H9 (cell line): ENCODE measurements at regions not wholly inside any gene's neighbourhood (a gene's known extent, or its start where the extent isn't known, plus 50 kb on each side); places are given as distances from the start of the nearest gene placed in this dataset.

Experiments used
- DNase-seq: peaks from one replicate; pipeline ENCODE4 v3.0.0-alpha.2; 2017
- H2AFZ ChIP-seq: one replicate; pipeline ENCODE4 v1.6.1; 2013; ENCODE audit warnings: mild to moderate bottlenecking, low read length, control low read depth, moderate library complexity
- H2AK5ac ChIP-seq: 2 replicates; pipeline ENCODE4 v1.6.1; 2013; ENCODE audit warnings: low read length, control low read depth, mixed read lengths; ENCODE audit not compliant: insufficient read length
- H2BK120ac ChIP-seq: one replicate; pipeline ENCODE4 v1.6.1; 2013; ENCODE audit warnings: low read depth, mild to moderate bottlenecking, low read length, control low read depth, inconsistent platforms; ENCODE audit not compliant: poor library complexity, severe bottlenecking
- H2BK12ac ChIP-seq: 2 replicates; pipeline ENCODE4 v1.6.1; 2013; ENCODE audit warnings: low read length, control low read depth, mixed read lengths, low read depth; ENCODE audit not compliant: insufficient read length
- H2BK15ac ChIP-seq: 2 replicates; pipeline ENCODE4 v1.6.1; 2013; ENCODE audit warnings: low read depth, low read length, control low read depth
- H2BK20ac ChIP-seq: one replicate; pipeline ENCODE4 v1.6.1; 2013; ENCODE audit warnings: low read depth, mild to moderate bottlenecking, low read length, control low read depth, inconsistent platforms; ENCODE audit not compliant: poor library complexity, severe bottlenecking
- H2BK5ac ChIP-seq: 2 replicates; pipeline ENCODE4 v1.6.1; 2013; ENCODE audit warnings: low read length, control low read depth, mixed read lengths; ENCODE audit not compliant: insufficient read length
- H3K14ac ChIP-seq: 2 replicates; pipeline ENCODE4 v1.6.1; 2013; ENCODE audit warnings: low read length, control low read depth; ENCODE audit not compliant: insufficient read depth
- H3K18ac ChIP-seq: 2 replicates; pipeline ENCODE4 v1.6.1; 2013; ENCODE audit warnings: low read depth, mild to moderate bottlenecking, mixed read lengths, low read length, control low read depth; ENCODE audit not compliant: insufficient read length
- H3K23ac ChIP-seq: 2 replicates; pipeline ENCODE4 v1.6.1; 2013; ENCODE audit warnings: low read length, control low read depth, mixed read lengths, low read depth; ENCODE audit not compliant: insufficient read length
- H3K23me2 ChIP-seq: 2 replicates; pipeline ENCODE4 v1.6.1; 2013; ENCODE audit warnings: low read depth, mild to moderate bottlenecking, mixed read lengths, low read length, control low read depth; ENCODE audit not compliant: insufficient read length, poor library complexity, severe bottlenecking
- H3K27ac ChIP-seq: 2 replicates; pipeline ENCODE4 v1.5.1; 2013; ENCODE audit warnings: low read length, control low read depth, mixed read lengths, low read depth; ENCODE audit not compliant: insufficient read length
- H3K27me3 ChIP-seq: 2 replicates; pipeline ENCODE4 v1.6.1; 2013; ENCODE audit warnings: low read length, control low read depth, inconsistent platforms; ENCODE audit not compliant: insufficient read depth
- H3K4ac ChIP-seq: 2 replicates; pipeline ENCODE4 v1.6.1; 2013; ENCODE audit warnings: low read depth, mild to moderate bottlenecking, control low read depth, inconsistent platforms, low read length, moderate library complexity
- H3K4me1 ChIP-seq: 2 replicates; pipeline ENCODE4 v1.6.1; 2013; ENCODE audit warnings: low read length, control low read depth, inconsistent platforms; ENCODE audit not compliant: insufficient read depth
- H3K4me2 ChIP-seq: 2 replicates; pipeline ENCODE4 v1.6.1; 2013; ENCODE audit warnings: low read length, control low read depth, mixed read lengths; ENCODE audit not compliant: insufficient read length, insufficient read depth
- H3K56ac ChIP-seq: 2 replicates; pipeline ENCODE4 v1.6.1; 2013; ENCODE audit warnings: low read depth, mild to moderate bottlenecking, mixed read lengths, low read length, control low read depth; ENCODE audit not compliant: insufficient read length
- H3K79me1 ChIP-seq: 2 replicates; pipeline ENCODE4 v1.6.1; 2013; ENCODE audit warnings: low read depth, mild to moderate bottlenecking, moderate library complexity, low read length, control low read depth, inconsistent platforms; ENCODE audit not compliant: insufficient read depth, poor library complexity, severe bottlenecking
- H3K79me2 ChIP-seq: 2 replicates; pipeline ENCODE4 v1.6.1; 2013; ENCODE audit warnings: low read length, control low read depth, inconsistent platforms; ENCODE audit not compliant: insufficient read depth
- H3K9ac ChIP-seq: 2 replicates; pipeline ENCODE4 v1.6.1; 2013; ENCODE audit warnings: low read length, control low read depth, mixed read lengths; ENCODE audit not compliant: insufficient read length; ENCODE audit errors: extremely low read depth
- H3K9me3 ChIP-seq: one replicate; pipeline ENCODE4 v1.6.1; 2013; ENCODE audit warnings: low read depth, low read length, inconsistent platforms; ENCODE audit not compliant: control insufficient read depth
- H3T11ph ChIP-seq: one replicate; pipeline ENCODE4 v1.6.1; 2013; ENCODE audit warnings: mild to moderate bottlenecking, low read length, control low read depth, inconsistent platforms
- H4K20me1 ChIP-seq: one replicate; pipeline ENCODE4 v1.6.1; 2013; ENCODE audit not compliant: control insufficient read depth, insufficient read length, insufficient read depth
- H4K5ac ChIP-seq: 2 replicates; pipeline ENCODE4 v1.6.1; 2013; ENCODE audit warnings: low read depth, mild to moderate bottlenecking, mixed read lengths, low read length, control low read depth; ENCODE audit not compliant: insufficient read length
- H4K8ac ChIP-seq: replicated peaks from 2 replicates; pipeline ENCODE4 v1.6.1; 2013; ENCODE audit warnings: low read length, control low read depth, mixed read lengths, low read depth; ENCODE audit not compliant: insufficient read length
- H4K91ac ChIP-seq: 2 replicates; pipeline ENCODE4 v1.6.1; 2013; ENCODE audit warnings: low read depth, mild to moderate bottlenecking, moderate library complexity, mixed read lengths, low read length, control low read depth; ENCODE audit not compliant: insufficient read length
- H3K27ac Mint-ChIP-seq, 3 experiments: 2 replicates in 2 of 3; 3 replicates in 1 of 3; pipeline ENCODE4 v1.8.0; 2020 to 2021; ENCODE audit warnings: mixed read lengths in 3 of 3, mild to moderate bottlenecking in 1 of 3, moderate library complexity in 1 of 3
- H3K27me3 Mint-ChIP-seq: 2 replicates; pipeline ENCODE4 v1.8.0; 2021; ENCODE audit warnings: low read depth, mild to moderate bottlenecking, moderate library complexity, mixed read lengths
- H3K36me3 Mint-ChIP-seq, 3 experiments: 2 replicates in 2 of 3; 3 replicates in 1 of 3; pipeline ENCODE4 v1.8.0; 2020 to 2021; ENCODE audit warnings: low read depth in 3 of 3, mixed read lengths in 3 of 3; ENCODE audit not compliant: insufficient read depth in 1 of 3
- H3K4me1 Mint-ChIP-seq, 2 experiments: 2 replicates each; pipeline ENCODE4 v1.8.0; 2020; ENCODE audit warnings: mixed read lengths in 2 of 2
- H3K4me3 Mint-ChIP-seq, 2 experiments: 2 replicates in 1 of 2; 3 replicates in 1 of 2; pipeline ENCODE4 v1.8.0; 2020 to 2021; ENCODE audit warnings: mild to moderate bottlenecking in 2 of 2, mixed read lengths in 2 of 2, moderate library complexity in 1 of 2
- H3K9me3 Mint-ChIP-seq, 2 experiments: 2 replicates in 1 of 2; 3 replicates in 1 of 2; pipeline ENCODE4 v1.8.0; 2020; ENCODE audit warnings: mild to moderate bottlenecking in 2 of 2, mixed read lengths in 2 of 2, moderate library complexity in 1 of 2
- WGBS: extraction: QIAGEN DNeasy Blood & Tissue Kit; methylation state at CpG from one replicate; pipeline ENCODE4 v1.1.7; 2013; ENCODE audit warnings: missing lambda C conversion rate, low lambda C conversion rate, mixed read lengths; ENCODE audit not compliant: insufficient read length; ENCODE audit errors: extremely low coverage; 5-methylcytosine and 5-hydroxymethylcytosine counted together
- TF ChIP-seq, protein P1 (sequence below): fragments of 200-600 bp; sonication (generic); conservative IDR thresholded peaks from 3 replicates; pipeline ENCODE4 v1.8.0; 2021; ENCODE audit warnings: antibody characterized with exemption, mild to moderate bottlenecking

GRCh38 chr11:116082256-116082655 is 578.0 kb upstream of the CADM1 start:
- Histone ChIP-seq H2BK120ac (no peak overlapping the region), H3K4ac (no peak overlapping the region), H4K91ac (no peak overlapping the region), H4K8ac (no peak overlapping the region), H3K18ac (no peak overlapping the region), H3K23ac (no peak overlapping the region), H2BK20ac (no peak overlapping the region), H3K23me2 (no peaks in the 10 kb centered on the region), H4K20me1 (no peaks in the 10 kb centered on the region), H2BK15ac (no peak overlapping the region), H2BK5ac (no peak overlapping the region), H3K79me2 (no peaks in the 10 kb centered on the region), H3K9ac (no peak overlapping the region), H3K9me3 (no peaks in the 10 kb centered on the region), H3K79me1 (no peaks in the 10 kb centered on the region), H2AFZ (no peak overlapping the region), H4K5ac (no peak overlapping the region), H3T11ph (no peak overlapping the region), H2AK5ac (no peak overlapping the region), H3K4me2 (no peak overlapping the region), H3K27ac (no peak overlapping the region), H3K56ac (no peak overlapping the region), H3K14ac (no peak overlapping the region), H2BK12ac (no peak overlapping the region), H3K27me3 (no peaks in the 10 kb centered on the region), H3K4me1 (peaks cover 8% of the 10 kb centered on the region; the same call in 1 of the 2 replicates)
- H3K27me3 Mint-ChIP-seq: peaks cover 9% of the 10 kb centered on the region
- TF ChIP-seq, protein P1, sequence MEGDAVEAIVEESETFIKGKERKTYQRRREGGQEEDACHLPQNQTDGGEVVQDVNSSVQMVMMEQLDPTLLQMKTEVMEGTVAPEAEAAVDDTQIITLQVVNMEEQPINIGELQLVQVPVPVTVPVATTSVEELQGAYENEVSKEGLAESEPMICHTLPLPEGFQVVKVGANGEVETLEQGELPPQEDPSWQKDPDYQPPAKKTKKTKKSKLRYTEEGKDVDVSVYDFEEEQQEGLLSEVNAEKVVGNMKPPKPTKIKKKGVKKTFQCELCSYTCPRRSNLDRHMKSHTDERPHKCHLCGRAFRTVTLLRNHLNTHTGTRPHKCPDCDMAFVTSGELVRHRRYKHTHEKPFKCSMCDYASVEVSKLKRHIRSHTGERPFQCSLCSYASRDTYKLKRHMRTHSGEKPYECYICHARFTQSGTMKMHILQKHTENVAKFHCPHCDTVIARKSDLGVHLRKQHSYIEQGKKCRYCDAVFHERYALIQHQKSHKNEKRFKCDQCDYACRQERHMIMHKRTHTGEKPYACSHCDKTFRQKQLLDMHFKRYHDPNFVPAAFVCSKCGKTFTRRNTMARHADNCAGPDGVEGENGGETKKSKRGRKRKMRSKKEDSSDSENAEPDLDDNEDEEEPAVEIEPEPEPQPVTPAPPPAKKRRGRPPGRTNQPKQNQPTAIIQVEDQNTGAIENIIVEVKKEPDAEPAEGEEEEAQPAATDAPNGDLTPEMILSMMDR: no peak
- H3K36me3 Mint-ChIP-seq: no peaks in the 10 kb centered on the region
- DNase-seq: no peak
- H3K27ac Mint-ChIP-seq: no peak overlapping the region
- no peak overlapping the region for H3K4me3 Mint-ChIP-seq
- WGBS: no CpG with 5 or more reads among the region's 5 CpGs
- no peaks in the 10 kb centered on the region for H3K9me3 Mint-ChIP-seq
- peaks cover 7 to 15% of the 10 kb centered on the region in 2 experiments; a peak in 3 of 4 replicates for H3K4me1 Mint-ChIP-seq
